Adrenal gland (tissue), 5 donors: ENCODE measurements at regions not wholly inside any gene's neighbourhood (a gene's known extent, or its start where the extent isn't known, plus 50 kb on each side); places are given as distances from the start of the nearest gene placed in this dataset.
A peak's percentile ranks its signal among the peaks of the same experiment; 100 is the strongest.

ENCODE experiments used
- POLR2A ChIP-seq, 2 donors: fragments of 450-650 bp; IDR thresholded peaks; one replicate each; pipeline ENCODE4 v1.6.1; 2017; ENCODE audit warnings: antibody characterized with exemption in 2 of 2, mild to moderate bottlenecking in 2 of 2, moderate library complexity in 1 of 2
- TF ChIP-seq, protein P1 (sequence below), 6 experiments: fragments of 450-650 bp in 4 of 6; fragments of 200-600 bp in 2 of 6; sonication (generic) in 1 of 6; IDR thresholded peaks; 1 replicate in 5 of 6; 2 replicates in 1 of 6; pipeline versions ENCODE4 v1.5.1 to v1.8.0; 2016 to 2021; ENCODE audit warnings: antibody characterized with exemption in 6 of 6, mild to moderate bottlenecking in 2 of 6, moderate library complexity in 1 of 6
- donor health status: DM: no; HTN: no; CAD: no.

DNA sequence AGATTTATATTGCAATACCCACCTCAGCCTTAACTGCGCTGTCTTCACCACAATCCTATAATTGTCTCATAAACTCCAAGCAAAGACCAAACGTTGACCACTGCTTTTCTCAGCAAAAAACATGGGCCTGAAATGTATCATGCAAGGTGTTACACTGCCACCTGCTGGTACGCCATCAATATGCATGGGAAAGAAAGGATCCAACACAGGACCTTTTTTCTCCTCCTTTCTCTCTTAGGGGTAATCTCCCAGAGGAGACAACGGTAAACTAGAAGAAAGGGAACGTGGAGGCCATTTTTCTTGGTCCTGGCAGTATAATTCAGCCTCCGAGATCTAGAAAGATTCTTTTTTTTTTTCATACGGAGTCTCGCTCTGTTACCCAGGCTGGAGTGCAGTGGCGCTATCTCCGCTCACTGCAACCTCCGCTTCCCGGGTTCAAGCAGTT lies 79.1 kb upstream of the MPP7 start:
- TF ChIP-seq, protein P1, sequence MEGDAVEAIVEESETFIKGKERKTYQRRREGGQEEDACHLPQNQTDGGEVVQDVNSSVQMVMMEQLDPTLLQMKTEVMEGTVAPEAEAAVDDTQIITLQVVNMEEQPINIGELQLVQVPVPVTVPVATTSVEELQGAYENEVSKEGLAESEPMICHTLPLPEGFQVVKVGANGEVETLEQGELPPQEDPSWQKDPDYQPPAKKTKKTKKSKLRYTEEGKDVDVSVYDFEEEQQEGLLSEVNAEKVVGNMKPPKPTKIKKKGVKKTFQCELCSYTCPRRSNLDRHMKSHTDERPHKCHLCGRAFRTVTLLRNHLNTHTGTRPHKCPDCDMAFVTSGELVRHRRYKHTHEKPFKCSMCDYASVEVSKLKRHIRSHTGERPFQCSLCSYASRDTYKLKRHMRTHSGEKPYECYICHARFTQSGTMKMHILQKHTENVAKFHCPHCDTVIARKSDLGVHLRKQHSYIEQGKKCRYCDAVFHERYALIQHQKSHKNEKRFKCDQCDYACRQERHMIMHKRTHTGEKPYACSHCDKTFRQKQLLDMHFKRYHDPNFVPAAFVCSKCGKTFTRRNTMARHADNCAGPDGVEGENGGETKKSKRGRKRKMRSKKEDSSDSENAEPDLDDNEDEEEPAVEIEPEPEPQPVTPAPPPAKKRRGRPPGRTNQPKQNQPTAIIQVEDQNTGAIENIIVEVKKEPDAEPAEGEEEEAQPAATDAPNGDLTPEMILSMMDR (IDR thresholded peaks at IDR 0.05): peak; percentile 94 to 99 (median 98)
- TF ChIP-seq POLR2A (IDR thresholded peaks at IDR 0.05): no peak
